Renal cortex interstitium (tissue), 11 donors: ENCODE measurements at regions not wholly inside any gene's neighbourhood (a gene's known extent, or its start where the extent isn't known, plus 50 kb on each side); places are given as distances from the start of the nearest gene placed in this dataset.

Experiments used
- DNase-seq, 11 donors: peaks; one replicate each; pipeline ENCODE4 v3.0.0-alpha.2; 2013; ENCODE audit warnings: low read depth in 9 of 11, low spot score in 4 of 11; ENCODE audit errors: extremely low read depth in 1 of 11

- DNase-seq: no peak
Observed at GRCh38 chr2:108067820-108068405, 81.6 kb downstream of the SLC5A7 start.

GRCh38 chr2:108069515-108070310, 83.4 kb downstream of the SLC5A7 start:
- no peak for DNase-seq

GRCh38 chr2:108073415-108074072, 87.2 kb downstream of the SLC5A7 start:
- DNase-seq: peak in 3 of 11 donors; percentile 8 to 13 (median 11)

DNA sequence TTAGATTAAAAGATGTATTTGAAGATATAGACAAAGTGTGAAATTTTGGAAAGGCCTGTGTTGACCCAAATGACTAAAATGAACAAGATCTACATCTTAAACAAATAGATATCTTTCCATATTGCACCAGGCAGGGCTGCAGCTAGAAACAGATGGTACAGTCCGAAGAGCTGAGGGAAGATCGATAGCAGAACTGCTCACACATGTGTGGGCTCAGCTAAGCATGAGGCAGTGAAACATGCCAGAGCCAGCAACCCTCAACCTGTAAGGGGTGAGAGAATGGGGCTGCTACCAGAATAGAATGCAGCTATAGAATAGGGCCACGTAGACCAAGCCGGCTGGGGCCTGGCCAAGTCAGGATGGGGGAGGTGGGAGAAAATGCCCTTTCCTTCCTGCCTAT, 87.8 kb downstream of the SLC5A7 start:
- no peak for DNase-seq

DNA sequence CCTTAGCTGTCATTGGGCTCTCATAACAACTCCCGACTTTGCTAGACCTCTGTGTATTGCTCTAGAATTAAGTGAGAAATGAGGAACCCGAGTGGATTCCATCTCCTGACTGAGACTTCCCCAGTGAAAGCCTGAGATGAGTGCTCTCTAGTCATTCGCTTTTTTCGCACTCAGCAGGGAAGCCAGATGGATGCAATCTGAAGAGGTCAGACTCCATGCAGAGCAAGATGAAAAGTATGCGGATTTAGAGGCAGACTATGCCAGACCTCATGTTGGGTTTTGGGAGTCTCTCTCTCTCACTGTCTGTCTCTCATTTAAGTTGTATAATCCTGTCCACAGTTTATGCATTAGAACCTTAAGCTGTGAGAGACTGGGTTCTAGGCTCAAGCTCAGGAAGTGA, 88.6 kb downstream of the SLC5A7 start:
- no peak for DNase-seq

DNA sequence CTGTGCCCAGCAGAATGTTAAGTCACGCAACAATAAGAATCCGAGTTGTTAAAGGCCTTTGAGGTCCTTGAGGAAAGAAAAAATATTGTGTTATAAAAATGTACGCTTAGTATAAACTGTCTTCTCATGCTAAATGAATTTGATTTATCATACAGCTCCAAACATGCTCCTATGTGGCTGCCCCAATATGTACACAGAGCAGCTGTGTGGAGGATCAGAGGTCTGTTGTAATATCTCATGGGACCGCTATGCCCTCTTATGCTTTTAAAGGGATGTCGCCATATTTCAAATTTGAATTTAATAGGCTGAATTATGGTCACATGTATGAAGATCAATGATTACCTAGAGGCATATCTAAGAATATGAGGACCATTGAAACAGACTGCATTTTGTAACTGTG, 90.2 kb downstream of the SLC5A7 start:
- DNase-seq: no peak

GRCh38 chr2:108079736-108080135, 93.4 kb downstream of the SLC5A7 start:
- no peak for DNase-seq

DNA sequence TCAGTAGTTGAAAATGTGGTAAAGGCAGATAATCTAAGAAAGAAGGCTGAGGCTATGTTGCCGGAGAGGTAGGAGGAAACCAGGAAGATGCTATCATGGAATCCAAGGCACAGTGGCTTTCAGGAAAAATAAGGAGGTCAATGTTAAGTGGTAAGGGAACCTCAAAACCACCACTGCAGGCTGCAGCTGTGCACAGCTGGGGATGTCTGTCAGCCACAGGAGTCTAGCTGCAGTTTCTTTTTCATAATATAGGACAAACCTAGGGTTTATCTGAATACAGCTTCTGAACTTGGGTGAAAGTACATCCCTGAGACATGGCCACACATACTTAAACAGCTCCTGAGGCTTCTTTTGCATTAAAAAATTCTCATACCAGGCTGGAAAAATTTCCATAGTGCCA, 93.9 kb downstream of the SLC5A7 start:
- no peak for DNase-seq

GRCh38 chr2:108082978-108083377, 96.7 kb downstream of the SLC5A7 start:
- DNase-seq: no peak

- DNase-seq: no peak
Observed at GRCh38 chr2:108084311-108084710, 98.0 kb downstream of the SLC5A7 start.

DNA sequence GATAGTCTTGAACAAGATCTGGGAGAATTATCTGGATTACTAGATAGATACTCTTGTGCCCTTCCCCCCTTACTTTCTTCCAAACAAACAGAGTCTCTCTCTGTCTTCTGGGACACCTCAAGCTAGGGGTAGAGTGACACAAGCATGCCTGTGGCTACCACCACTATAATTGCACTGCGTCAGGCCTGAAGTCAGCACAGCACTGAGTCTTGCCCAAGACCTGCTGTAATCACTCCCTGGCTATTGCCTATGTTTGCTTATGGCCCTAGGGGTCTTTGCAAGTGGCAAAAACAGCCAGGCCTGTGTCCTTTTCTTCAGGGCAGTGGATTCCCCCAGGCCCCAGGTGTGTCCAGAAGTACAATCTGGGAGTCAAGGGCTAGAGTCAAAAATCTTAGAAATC, 106.6 kb downstream of the SLC5A7 start:
- DNase-seq: no peak

GRCh38 chr2:108101481-108101880, 115.2 kb downstream of the SLC5A7 start:
- no peak for DNase-seq

DNA sequence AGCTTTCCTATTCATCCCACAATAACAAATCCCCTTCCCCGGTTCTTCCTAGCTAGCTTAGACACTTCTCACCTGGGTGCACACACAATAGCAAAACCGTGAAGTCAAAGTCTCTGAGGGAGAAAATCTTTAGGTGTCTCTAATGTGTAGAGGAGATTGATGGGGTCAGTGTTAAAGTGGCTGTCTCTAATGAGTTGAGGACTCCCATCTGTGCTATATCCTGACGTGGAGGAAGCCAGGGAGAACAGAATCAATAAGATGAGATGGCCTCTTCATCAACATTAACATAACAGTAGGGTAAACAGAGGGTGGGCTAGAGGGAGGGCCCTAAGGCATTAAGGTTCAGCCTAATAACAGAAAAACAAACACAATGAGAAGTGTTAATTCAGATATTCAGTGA, 120.4 kb downstream of the SLC5A7 start:
- peak in 1 of 11 donors; percentile 18 for DNase-seq

- DNase-seq: no peak
Observed at GRCh38 chr2:108111936-108112335, 125.6 kb downstream of the SLC5A7 start.

DNA sequence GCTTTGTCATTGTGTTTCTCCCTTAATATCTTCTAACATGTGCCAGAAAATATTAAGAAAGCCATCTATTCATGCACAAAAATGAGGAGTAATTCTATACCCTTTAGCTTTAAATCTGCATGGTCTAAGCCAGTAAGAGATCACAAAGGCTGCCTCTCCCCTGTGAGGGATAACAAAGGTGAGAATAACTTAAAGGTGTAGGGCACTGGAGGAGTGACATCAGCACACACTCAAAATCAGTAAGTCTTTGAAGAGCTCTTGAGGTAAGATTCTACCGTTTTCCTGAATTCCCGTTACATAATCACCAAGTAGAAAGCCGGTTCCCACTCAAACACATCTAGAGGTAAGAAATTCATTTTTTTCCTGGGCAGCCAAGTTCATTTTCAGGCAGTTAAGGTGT, 123.9 kb upstream of the SULT1C3 start:
- DNase-seq: no peak

- DNase-seq: no peak
Observed at GRCh38 chr2:108118996-108119395, 120.8 kb upstream of the SULT1C3 start.

- no peak for DNase-seq
Observed at GRCh38 chr2:108119492-108119891, 120.3 kb upstream of the SULT1C3 start.

- DNase-seq: peak in 2 of 11 donors; percentile 2 to 15
Observed at GRCh38 chr2:108124736-108125495, 114.9 kb upstream of the SULT1C3 start.

DNA sequence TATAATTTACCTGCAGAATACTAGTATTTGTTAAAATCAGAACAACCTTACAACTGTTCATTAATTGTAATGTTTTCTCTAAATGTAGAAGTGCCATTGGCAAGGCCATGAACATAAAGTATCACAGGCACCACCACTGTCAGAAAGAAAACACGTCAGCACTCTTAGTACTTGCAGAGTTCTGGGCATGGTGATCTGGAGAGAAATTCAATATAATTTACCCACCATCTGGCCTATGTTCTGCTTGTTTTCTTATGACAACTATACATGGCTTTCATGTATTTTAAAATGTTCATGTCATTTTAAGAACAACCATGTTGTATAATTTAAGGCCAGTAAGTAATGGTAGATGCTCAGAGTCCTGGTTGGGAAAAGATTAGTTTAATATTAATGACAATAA, 114.2 kb upstream of the SULT1C3 start:
- no peak for DNase-seq

DNA sequence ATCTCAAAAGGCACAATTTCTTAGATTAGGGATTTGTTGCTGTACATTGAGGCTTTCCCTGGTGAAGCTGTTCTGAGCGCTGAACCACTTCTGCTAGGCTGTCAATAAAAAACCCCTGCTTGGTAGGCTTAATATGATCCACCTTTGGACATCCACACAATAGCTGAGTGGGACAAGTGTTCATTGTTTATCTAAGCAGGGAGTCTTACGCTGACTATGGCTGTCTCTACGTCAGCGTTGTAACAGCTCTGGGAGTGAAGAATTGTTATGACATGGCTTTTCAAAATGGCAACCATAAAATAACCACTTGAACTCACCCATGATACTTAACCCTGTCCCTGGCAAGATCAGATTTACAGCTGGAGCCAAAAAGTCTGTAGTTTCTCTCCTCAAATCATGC, 111.5 kb upstream of the SULT1C3 start:
- DNase-seq: peak in 1 of 11 donors; percentile 0
